Gastroesophageal sphincter (tissue), 3 donors: ENCODE measurements at regions not wholly inside any gene's neighbourhood (a gene's known extent, or its start where the extent isn't known, plus 50 kb on each side); places are given as distances from the start of the nearest gene placed in this dataset.

Experiments used
- POLR2AphosphoS5 ChIP-seq: sonication (generic); formaldehyde crosslinking; IDR thresholded peaks from one replicate; pipeline ENCODE4 v1.6.1; 2017; ENCODE audit warnings: antibody characterized with exemption
- TF ChIP-seq, protein P1 (sequence below), 4 experiments: fragments of 200-600 bp in 2 of 4; fragments of 450-650 bp in 2 of 4; sonication (generic) in 1 of 4; IDR thresholded peaks; one replicate each; pipeline ENCODE4 v1.5.1; 2017 to 2019; ENCODE audit warnings: antibody characterized with exemption in 4 of 4, mild to moderate bottlenecking in 2 of 4, moderate library complexity in 2 of 4

DNA sequence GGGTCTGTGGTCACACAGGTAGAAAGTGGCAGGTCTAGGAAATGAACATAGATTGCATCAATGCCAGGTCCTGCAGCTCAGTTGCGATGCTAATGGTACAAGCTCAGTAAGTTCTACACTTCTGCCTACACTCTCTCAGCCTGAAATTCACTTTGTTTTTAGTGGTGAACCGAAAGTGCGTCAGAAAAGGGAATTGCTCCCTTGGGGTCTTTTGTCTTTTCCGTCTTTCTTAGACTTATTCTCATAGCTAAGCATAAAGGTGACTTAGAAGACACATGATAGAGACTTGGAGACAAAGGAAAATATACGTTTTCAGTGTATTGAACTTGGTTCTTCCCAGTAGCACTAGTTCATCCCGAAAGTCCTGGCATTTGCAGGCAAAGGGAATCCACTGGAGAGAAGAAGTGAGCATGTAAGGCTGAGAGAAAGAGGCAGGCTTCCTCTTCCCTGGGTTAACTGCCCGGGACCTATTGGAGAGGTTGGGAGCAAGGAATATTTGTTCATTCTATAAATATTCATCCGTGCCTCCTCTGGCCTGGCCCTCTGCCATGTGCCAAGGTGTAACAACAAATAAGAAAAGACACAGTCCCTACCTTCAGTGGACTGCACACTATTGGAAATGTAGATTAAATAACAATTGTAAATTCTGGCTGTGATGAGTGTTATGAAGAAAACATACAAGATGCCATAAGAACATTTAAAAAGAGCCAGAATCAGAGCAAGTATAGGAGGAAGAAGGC is 785.8 kb downstream of the MED13L start:
- TF ChIP-seq, protein P1, sequence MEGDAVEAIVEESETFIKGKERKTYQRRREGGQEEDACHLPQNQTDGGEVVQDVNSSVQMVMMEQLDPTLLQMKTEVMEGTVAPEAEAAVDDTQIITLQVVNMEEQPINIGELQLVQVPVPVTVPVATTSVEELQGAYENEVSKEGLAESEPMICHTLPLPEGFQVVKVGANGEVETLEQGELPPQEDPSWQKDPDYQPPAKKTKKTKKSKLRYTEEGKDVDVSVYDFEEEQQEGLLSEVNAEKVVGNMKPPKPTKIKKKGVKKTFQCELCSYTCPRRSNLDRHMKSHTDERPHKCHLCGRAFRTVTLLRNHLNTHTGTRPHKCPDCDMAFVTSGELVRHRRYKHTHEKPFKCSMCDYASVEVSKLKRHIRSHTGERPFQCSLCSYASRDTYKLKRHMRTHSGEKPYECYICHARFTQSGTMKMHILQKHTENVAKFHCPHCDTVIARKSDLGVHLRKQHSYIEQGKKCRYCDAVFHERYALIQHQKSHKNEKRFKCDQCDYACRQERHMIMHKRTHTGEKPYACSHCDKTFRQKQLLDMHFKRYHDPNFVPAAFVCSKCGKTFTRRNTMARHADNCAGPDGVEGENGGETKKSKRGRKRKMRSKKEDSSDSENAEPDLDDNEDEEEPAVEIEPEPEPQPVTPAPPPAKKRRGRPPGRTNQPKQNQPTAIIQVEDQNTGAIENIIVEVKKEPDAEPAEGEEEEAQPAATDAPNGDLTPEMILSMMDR (IDR thresholded peaks at IDR 0.05): no peak
- TF ChIP-seq POLR2AphosphoS5: no peak
